ENCODE measurements at regions not wholly inside any gene's neighbourhood (a gene's known extent, or its start where the extent isn't known, plus 50 kb on each side); places are given as distances from the start of the nearest gene placed in this dataset.
"Not testable (repeated sequence)": the region's sequence is repeated elsewhere in the genome, so short reads cannot be mapped to it uniquely, and the experiment has no call there.

- DNase-seq; intact Hi-C loops (cut with DNase I): not testable (repeated sequence)
These were observed 75.1 kb downstream of the LYZL1 start for GRCh38 chr10:29363930-29364329.

GRCh38 chr10:29366206-29366605 lies 77.3 kb downstream of the LYZL1 start:
- intact Hi-C loops (cut with DNase I); DNase-seq: not testable (repeated sequence)

- intact Hi-C loops (cut with DNase I): no loop called here
- DNase-seq: no peak
These were observed 80.5 kb downstream of the LYZL1 start for GRCh38 chr10:29369419-29369818.

GRCh38 chr10:29370097-29371092 lies 81.5 kb downstream of the LYZL1 start:
- no peak for DNase-seq
- intact Hi-C loops (cut with DNase I): no loop called here

GRCh38 chr10:29372920-29373319 lies 84.0 kb downstream of the LYZL1 start:
- no peak for DNase-seq
- intact Hi-C loops (cut with DNase I): no loop called here

- DNase-seq: no peak
- intact Hi-C loops (cut with DNase I): no loop called here
These were observed 85.3 kb downstream of the LYZL1 start for GRCh38 chr10:29374162-29374561.

GRCh38 chr10:29375888-29376287 lies 87.0 kb downstream of the LYZL1 start:
- DNase-seq: no peak
- intact Hi-C loops (cut with DNase I): no loop called here

GRCh38 chr10:29377333-29377961 lies 88.6 kb downstream of the LYZL1 start:
- no peak for DNase-seq
- intact Hi-C loops (cut with DNase I): no loop called here

GRCh38 chr10:29378106-29378505 lies 89.2 kb downstream of the LYZL1 start:
- no peak for DNase-seq
- intact Hi-C loops (cut with DNase I): no loop called here

- no peak for DNase-seq
- intact Hi-C loops (cut with DNase I): no loop called here
These were observed 90.3 kb downstream of the LYZL1 start for GRCh38 chr10:29379208-29379607.

GRCh38 chr10:29379777-29380598 lies 91.1 kb downstream of the LYZL1 start:
- not testable (repeated sequence) for DNase-seq
- intact Hi-C loops (cut with DNase I): loop anchor here (10.0 kb wide), 1 partner anchor 115 kb away; no protein-coding TSS in a partner anchor

GRCh38 chr10:29380599-29381511 lies 92.0 kb downstream of the LYZL1 start:
- intact Hi-C loops (cut with DNase I): loop anchor here (10.0 kb wide), 1 partner anchor 114 kb away; no protein-coding TSS in a partner anchor
- not testable (repeated sequence) for DNase-seq

GRCh38 chr10:29386342-29386999 lies 97.6 kb downstream of the LYZL1 start:
- DNase-seq: no peak
- intact Hi-C loops (cut with DNase I): loop anchor here (2.0 to 10.0 kb wide), 2 partner anchors 62 to 108 kb away; no protein-coding TSS in a partner anchor

GRCh38 chr10:29387269-29387668 lies 98.4 kb downstream of the LYZL1 start:
- intact Hi-C loops (cut with DNase I): loop anchor here (2.0 to 10.0 kb wide), 2 partner anchors 62 to 108 kb away; no protein-coding TSS in a partner anchor

GRCh38 chr10:29388112-29388511 lies 99.2 kb downstream of the LYZL1 start:
- not testable (repeated sequence) for DNase-seq
- intact Hi-C loops (cut with DNase I): loop anchor here (10.0 kb wide), 1 partner anchor 107 kb away; no protein-coding TSS in a partner anchor

More at GRCh38 chr10:29387269-29387668, 98.4 kb downstream of the LYZL1 start:
- DNase-seq: no peak

GRCh38 chr10:29389493-29389892 lies 100.6 kb downstream of the LYZL1 start:
- intact Hi-C loops (cut with DNase I): loop anchor here (10.0 kb wide), 1 partner anchor 105 kb away; no protein-coding TSS in a partner anchor
- DNase-seq: no peak

GRCh38 chr10:29389935-29390334 lies 101.1 kb downstream of the LYZL1 start:
- no peak for DNase-seq
- intact Hi-C loops (cut with DNase I): loop anchor here (2.0 to 10.0 kb wide), 2 partner anchors 105 to 761 kb away; no protein-coding TSS in a partner anchor

GRCh38 chr10:29392376-29393021 lies 103.6 kb downstream of the LYZL1 start:
- intact Hi-C loops (cut with DNase I): no loop called here
- peak in 3 of 10 donors; percentile 17 to 41 (median 30) for DNase-seq
